HepG2 (cell line): ENCODE measurements at regions not wholly inside any gene's neighbourhood (a gene's known extent, or its start where the extent isn't known, plus 50 kb on each side); places are given as distances from the start of the nearest gene placed in this dataset.

Source experiments
- ATAC-seq: fragments of 200-7000 bp; cut with Tn5 transposase; 3 replicates; pipeline ENCODE4 v1.9.1; 2020; ENCODE audit warnings: mild to moderate bottlenecking, moderate library complexity
- BruUV-seq: library from RNA; stranded (reverse); fragments of 400-500 nt; replicated peaks from 2 replicates; lab custom pipeline; 2021; lab: Mats Ljungman, UMichigan
- CTCF ChIA-PET: fragments of 300-600 bp; formaldehyde crosslinking; extraction: SDS; loops from one replicate; lab custom pipeline; 2021; ENCODE audit warnings: low total read pairs, inconsistent platforms, low intra/inter-chr PET ratio; lab: Yijun Ruan, JAX
- POLR2A ChIA-PET: fragments of 350-600 bp; sonication (Branson Sonifier 250); formaldehyde crosslinking; loops from one replicate; lab custom pipeline; 2020; ENCODE audit warnings: antibody characterized with exemption, inconsistent platforms; lab: Yijun Ruan, JAX
- DNase-seq: peaks from one replicate; pipeline ENCODE4 v3.0.0-alpha.2; 2015; ENCODE audit warnings: low spot score
- FAIRE-seq: peaks from 3 replicates; lab custom pipeline; 2011; peaks lifted over from hg19 to GRCh38; lab: Jason Lieb, UNC
- H2AFZ ChIP-seq: one replicate; pipeline ENCODE4 v1.6.1; 2011; ENCODE audit warnings: low read length, inconsistent platforms
- H3K27ac ChIP-seq: fragments of 300-600 bp; 3 replicates; pipeline ENCODE4 v1.8.0; 2011; ENCODE audit warnings: mixed run types, mild to moderate bottlenecking, mixed read lengths, low read length, inconsistent platforms; ENCODE audit not compliant: insufficient read depth; ENCODE audit errors: extremely low read length
- H3K27me3 ChIP-seq, 2 experiments: fragments of 200-600 bp in 1 of 2; 2 replicates in 1 of 2; 3 replicates in 1 of 2; pipeline versions ENCODE4 v1.6.0 to v1.8.0; 2011; ENCODE audit warnings: low read length in 2 of 2, mild to moderate bottlenecking in 2 of 2, moderate library complexity in 2 of 2, inconsistent platforms in 1 of 2; ENCODE audit not compliant: insufficient read depth in 2 of 2, control insufficient read depth in 1 of 2
- H3K36me3 ChIP-seq, 2 experiments: fragments of 200-600 bp in 1 of 2; replicated peaks in 1 of 2; 2 replicates in 1 of 2; 3 replicates in 1 of 2; pipeline versions ENCODE4 v1.5.1 to v1.8.0; 2011; ENCODE audit warnings: low read length in 2 of 2, inconsistent platforms in 1 of 2; ENCODE audit not compliant: insufficient read depth in 2 of 2, control insufficient read depth in 1 of 2
- H3K4me1 ChIP-seq: 2 replicates; pipeline ENCODE4 v1.5.1; 2012; ENCODE audit warnings: low read length, inconsistent platforms; ENCODE audit not compliant: insufficient read depth
- H3K4me2 ChIP-seq: 2 replicates; pipeline ENCODE4 v1.6.0; 2011; ENCODE audit warnings: low read depth, low read length, inconsistent platforms
- H3K4me3 ChIP-seq, 3 experiments: fragments of 200-600 bp in 1 of 3; sonication (generic), shearing (Covaris generic) in 1 of 3; replicated peaks in 1 of 3; 2 replicates each; pipeline ENCODE4 v1.5.1; 2011 to 2016; ENCODE audit warnings: low read length in 3 of 3, inconsistent platforms in 2 of 3, low read depth in 2 of 3, mild to moderate bottlenecking in 2 of 3, control low read depth in 1 of 3, mixed read lengths in 1 of 3; ENCODE audit not compliant: insufficient read depth in 1 of 3
- H3K79me2 ChIP-seq: one replicate; pipeline ENCODE4 v1.6.1; 2011; ENCODE audit warnings: low read length, inconsistent platforms; ENCODE audit not compliant: insufficient read depth
- H3K9ac ChIP-seq: 2 replicates; pipeline ENCODE4 v1.6.0; 2011; ENCODE audit warnings: mild to moderate bottlenecking, low read depth, low read length, inconsistent platforms; ENCODE audit not compliant: insufficient read depth
- H3K9me3 ChIP-seq: 2 replicates; pipeline ENCODE4 v1.5.1; 2012; ENCODE audit warnings: mild to moderate bottlenecking, low read length
- H4K20me1 ChIP-seq: 2 replicates; pipeline ENCODE4 v1.6.0; 2011; ENCODE audit warnings: inconsistent platforms, mild to moderate bottlenecking, low read length, moderate library complexity; ENCODE audit not compliant: insufficient read depth
- ARID3A ChIP-seq: IDR thresholded peaks from 2 replicates; pipeline ENCODE4 v1.6.1; 2012; ENCODE audit warnings: low read depth, low read length, improper control_type of control experiment
- ATF7 ChIP-seq, 2 experiments: fragments of 450-650 bp in 1 of 2; sonication (generic) in 1 of 2; formaldehyde crosslinking in 1 of 2; IDR thresholded peaks; 2 replicates each; pipeline versions ENCODE4 v1.4.0 to v1.6.1; 2016 to 2020; ENCODE audit warnings: antibody characterized with exemption in 1 of 2, mild to moderate bottlenecking in 1 of 2, missing genetic modification reagents in 1 of 2
- MLXIP ChIP-seq: sonication (generic); formaldehyde crosslinking; IDR thresholded peaks from 2 replicates; pipeline ENCODE4 v1.9.0; 2021; ENCODE audit warnings: missing genetic modification reagents, borderline replicate concordance
- ZBTB43 ChIP-seq: sonication (generic); formaldehyde crosslinking; conservative IDR thresholded peaks from 2 replicates; pipeline ENCODE4 v1.4.0; 2020; ENCODE audit warnings: missing genetic modification reagents
- WGBS: methylation state at CpG from one replicate; pipeline ENCODE4 v1.1.6; 2017; ENCODE audit warnings: low lambda C conversion rate; 5-methylcytosine and 5-hydroxymethylcytosine counted together
- in situ Hi-C: cut with HindIII; loops from 2 replicates; pipeline ENCODE4 v1.10.0; 2017; ENCODE audit warnings: low pct_unique_long_range_greater_than_20kb; ENCODE audit not compliant: extremely low pct_ligation_motif_present
- intact Hi-C: fragments of 100-400 bp; cut with micrococcal nuclease; formaldehyde crosslinking; loops from one replicate; pipeline ENCODE4 v1.10.0; 2022; ENCODE audit not compliant: unreplicated experiment

GRCh38 chr2:58928391-58928790 lies 687.3 kb upstream of the FANCL start (continued):
- TF ChIP-seq ZBTB43 (CRISPR knock-in tag) (no peak), MLXIP (CRISPR knock-in tag) (no peak)

- Histone ChIP-seq H3K4me2 (no peak overlapping the region), H3K4me1 (no peaks in the 10 kb centered on the region), H3K79me2 (no peaks in the 10 kb centered on the region), H3K27me3 (no peaks in the 10 kb centered on the region), H4K20me1 (no peaks in the 10 kb centered on the region), H3K4me3 (no peak overlapping the region), H3K9ac (no peak overlapping the region), H3K36me3 (no peaks in the 10 kb centered on the region), H3K27ac (no peak overlapping the region), H3K9me3 (no peaks in the 10 kb centered on the region), H2AFZ (no peak overlapping the region)
- ChIA-PET CTCF (no interaction called here), POLR2A (no interaction called here)
- no peak for TF ChIP-seq ARID3A
- TF ChIP-seq ATF7 (IDR thresholded peaks at IDR 0.05), result peak; percentile 56
- no peak for TF ChIP-seq ATF7 (CRISPR knock-in tag; IDR thresholded peaks at IDR 0.05)
- DNase-seq (no peak), ATAC-seq (no peak), FAIRE-seq (no peak)
- BruUV-seq, result no TSS peak
- intact Hi-C loops (no loop called here), in situ Hi-C loops (no loop called here)
- WGBS, result 35% methylated on average over 5 of the region's 5 CpGs
Observed at GRCh38 chr2:58926112-58926511, 685.0 kb upstream of the FANCL start.
